AG04450 (cell line): ENCODE measurements at regions not wholly inside any gene's neighbourhood (a gene's known extent, or its start where the extent isn't known, plus 50 kb on each side); places are given as distances from the start of the nearest gene placed in this dataset.

Experiments used
- CTCF ChIA-PET: fragments of 300-600, 350-600 bp; formaldehyde crosslinking; extraction: SDS; loops from one replicate; lab custom pipeline; 2022; ENCODE audit warnings: antibody characterized with exemption, inconsistent platforms; lab: Charles Lee
- POLR2A ChIA-PET: fragments of 350-600 bp; formaldehyde crosslinking; extraction: SDS; loops from one replicate; lab custom pipeline; 2021; ENCODE audit warnings: antibody characterized with exemption, inconsistent platforms; lab: Yijun Ruan, JAX
- DNase-seq: peaks from one replicate; pipeline ENCODE4 v3.0.0-alpha.2; 2011; ENCODE audit warnings: low read depth, low spot score
- H3K27ac ChIP-seq: one replicate; pipeline ENCODE4 v1.5.1; 2012; ENCODE audit warnings: low read depth, low read length, control low read depth
- H3K27me3 ChIP-seq: one replicate; pipeline ENCODE4 v1.6.0; 2012; ENCODE audit warnings: low read length; ENCODE audit not compliant: control insufficient read depth, insufficient read depth
- H3K4me3 ChIP-seq: 2 replicates; pipeline ENCODE4 v1.5.1; 2011; ENCODE audit warnings: mild to moderate bottlenecking, low read depth, low read length, control low read depth
- H3K9me3 ChIP-seq: 2 replicates; pipeline ENCODE4 v1.5.1; 2012; ENCODE audit warnings: low read length; ENCODE audit not compliant: control insufficient read depth, insufficient read depth
- CTCF ChIP-seq: IDR thresholded peaks from 2 replicates; pipeline ENCODE4 v1.5.1; 2011; ENCODE audit warnings: low read depth, low read length, control low read depth, inconsistent platforms

GRCh38 chr5:124234770-124235562, 511.5 kb downstream of the ZNF608 start:
- CTCF ChIA-PET: no interaction called here

GRCh38 chr5:124234022-124234769, 512.2 kb downstream of the ZNF608 start:
- POLR2A ChIA-PET: no interaction called here
- no peak for DNase-seq
- TF ChIP-seq CTCF: no peak
- Histone ChIP-seq H3K4me3 (no peak overlapping the region), H3K9me3 (no peaks in the 10 kb centered on the region), H3K27me3 (no peaks in the 10 kb centered on the region), H3K27ac (no peak overlapping the region)
- CTCF ChIA-PET: no interaction called here

More at GRCh38 chr5:124234770-124235562, 511.5 kb downstream of the ZNF608 start:
- DNase-seq: no peak
- Histone ChIP-seq H3K27me3 (no peaks in the 10 kb centered on the region), H3K27ac (no peak overlapping the region), H3K9me3 (peaks cover 2% of the 10 kb centered on the region; the same call in 1 of the 2 replicates), H3K4me3 (no peak overlapping the region)
- POLR2A ChIA-PET: no interaction called here
- no peak for TF ChIP-seq CTCF

GRCh38 chr5:124232515-124232914, 513.9 kb downstream of the ZNF608 start:
- TF ChIP-seq CTCF: no peak
- CTCF ChIA-PET: no interaction called here
- POLR2A ChIA-PET: no interaction called here
- Histone ChIP-seq H3K27ac (no peak overlapping the region), H3K4me3 (no peak overlapping the region), H3K27me3 (no peaks in the 10 kb centered on the region), H3K9me3 (no peaks in the 10 kb centered on the region)
- DNase-seq: no peak

- Histone ChIP-seq H3K9me3 (no peaks in the 10 kb centered on the region), H3K27ac (no peak overlapping the region), H3K4me3 (no peak overlapping the region), H3K27me3 (no peaks in the 10 kb centered on the region)
- no peak for DNase-seq
- POLR2A ChIA-PET: no interaction called here
- CTCF ChIA-PET: no interaction called here
- TF ChIP-seq CTCF: no peak
Observed at GRCh38 chr5:124231802-124232201, 514.6 kb downstream of the ZNF608 start.

GRCh38 chr5:124231230-124231629, 515.2 kb downstream of the ZNF608 start:
- Histone ChIP-seq H3K27ac (no peak overlapping the region), H3K27me3 (no peaks in the 10 kb centered on the region), H3K4me3 (no peak overlapping the region), H3K9me3 (no peaks in the 10 kb centered on the region)
- DNase-seq: no peak
- POLR2A ChIA-PET: no interaction called here
- CTCF ChIA-PET: no interaction called here
- no peak for TF ChIP-seq CTCF
